ENCODE measurements at regions not wholly inside any gene's neighbourhood (a gene's known extent, or its start where the extent isn't known, plus 50 kb on each side); places are given as distances from the start of the nearest gene placed in this dataset.

DNA sequence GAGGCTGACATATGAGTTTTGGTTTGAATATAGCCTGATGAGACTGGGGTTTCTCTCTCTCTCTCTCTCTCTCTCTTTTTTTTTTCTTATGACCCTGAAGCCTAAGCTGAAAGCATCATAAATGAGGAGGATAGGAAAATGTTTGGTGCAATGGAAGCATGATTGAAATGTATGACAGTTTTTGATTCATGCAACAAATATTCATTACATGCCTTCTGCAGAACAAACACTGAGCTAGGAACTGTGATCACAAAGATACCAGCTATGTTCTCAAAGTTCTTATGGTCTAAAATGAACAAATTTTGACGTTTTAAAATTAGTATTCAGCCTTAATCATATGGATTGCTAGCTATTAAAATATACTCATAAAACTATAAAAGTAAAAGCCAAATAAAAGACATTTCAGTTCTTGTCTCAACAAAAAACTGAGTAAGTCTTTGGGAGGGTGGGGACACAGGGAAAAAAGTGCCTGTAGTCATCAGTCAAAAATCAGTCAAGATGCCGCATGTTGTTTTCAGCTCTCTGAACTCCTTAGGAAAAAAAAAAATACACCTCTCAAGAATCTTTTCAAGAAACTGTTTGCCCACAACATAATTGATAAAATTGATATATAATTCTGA lies 57.2 kb downstream of the NKX6-1 start:
- DNase-seq (ENCODE audit: low spot score), result no peak

GRCh38 chr4:84439996-84440395 lies 59.1 kb downstream of the NKX6-1 start:
- no peak for DNase-seq (ENCODE audit: low spot score)

GRCh38 chr4:84436812-84437211 lies 62.3 kb downstream of the NKX6-1 start:
- DNase-seq (ENCODE audit: low spot score), result no peak

GRCh38 chr4:84434344-84434743 lies 64.7 kb downstream of the NKX6-1 start:
- DNase-seq (ENCODE audit: low spot score), result no peak

DNA sequence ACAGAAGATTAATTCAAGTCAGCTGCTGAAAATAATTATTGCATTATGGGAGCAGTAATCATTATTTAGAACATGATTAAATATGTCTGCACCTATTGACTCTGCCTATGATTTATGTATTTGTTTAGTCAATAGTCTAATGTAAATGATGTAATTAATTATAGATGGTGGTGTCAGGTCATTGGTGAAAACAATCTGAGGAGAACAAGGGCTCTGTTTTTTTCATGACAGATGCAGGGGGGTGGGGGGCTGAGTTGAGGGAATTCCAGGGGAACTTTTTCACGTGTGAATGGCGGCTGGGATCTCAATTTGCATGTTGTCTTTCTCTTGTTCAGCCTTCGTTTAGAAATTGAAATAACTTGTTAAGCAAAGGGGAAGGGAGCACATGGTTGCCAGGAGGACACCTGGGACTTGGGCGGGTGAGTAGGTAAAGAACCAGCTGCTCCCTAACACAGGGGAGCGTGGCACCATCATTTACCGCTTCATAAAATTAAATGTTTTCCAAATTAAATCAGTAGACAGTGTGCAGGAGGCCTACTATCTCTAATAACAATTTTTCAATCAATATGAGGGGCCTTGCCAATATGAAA lies 65.4 kb downstream of the NKX6-1 start:
- no peak for DNase-seq (ENCODE audit: low spot score)

- DNase-seq (ENCODE audit: low spot score), result no peak
Measured at GRCh38 chr4:84432713-84433112, 66.4 kb downstream of the NKX6-1 start.

- no peak for DNase-seq (ENCODE audit: low spot score)
Measured at GRCh38 chr4:84420608-84421007, 78.5 kb downstream of the NKX6-1 start.

DNA sequence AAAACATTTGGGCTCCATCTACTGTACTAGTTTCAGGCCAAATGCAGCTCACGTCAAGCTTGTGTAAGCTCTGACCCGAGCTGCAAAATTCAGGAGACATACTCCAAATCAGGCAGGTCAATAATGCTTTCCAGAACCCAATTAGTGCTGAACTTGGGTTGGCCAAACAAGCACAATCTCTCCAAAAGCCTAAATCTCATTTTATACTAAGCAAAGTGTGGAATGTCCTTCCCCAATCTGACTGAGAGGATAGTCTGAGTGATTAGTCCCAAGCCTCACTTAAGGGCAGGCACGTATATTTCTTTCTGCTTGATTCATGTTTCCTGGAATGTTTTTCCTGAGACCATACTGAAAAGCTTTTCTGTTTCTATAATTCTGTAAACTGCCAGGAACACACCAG lies 79.9 kb downstream of the NKX6-1 start:
- no peak for DNase-seq (ENCODE audit: low spot score)

DNA sequence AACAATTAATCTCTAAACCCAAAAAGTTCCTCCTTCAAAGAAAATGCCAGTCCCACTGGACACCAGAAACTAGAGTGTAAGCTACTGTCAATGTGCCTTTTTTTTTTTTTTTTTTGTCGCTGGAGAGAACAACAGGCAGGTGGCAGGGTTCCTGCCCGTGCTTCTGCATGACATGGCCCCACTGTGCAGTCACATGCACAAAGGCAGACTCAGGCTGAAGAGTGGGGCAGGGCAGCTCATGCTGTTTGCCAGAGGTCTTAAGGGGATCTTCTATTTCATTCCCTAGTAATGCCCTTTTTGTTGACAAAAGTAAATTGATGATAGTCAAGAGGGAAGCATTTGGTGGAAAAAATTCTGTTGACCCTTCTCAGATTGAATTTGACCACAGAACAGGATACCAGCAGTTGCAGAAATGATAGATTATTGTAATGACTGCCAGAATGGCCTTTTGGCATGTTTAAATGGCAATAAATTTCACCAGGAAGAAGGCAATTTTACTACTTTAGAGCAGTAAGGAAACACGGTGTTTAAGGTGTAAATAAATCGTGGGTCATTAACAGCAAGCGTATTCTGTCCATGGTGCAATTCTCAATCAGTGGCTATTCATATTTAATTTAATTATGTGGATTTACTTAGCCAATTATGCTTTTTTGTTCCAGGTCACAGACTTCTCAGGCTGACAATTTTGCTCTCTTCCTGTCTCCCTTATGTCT lies 80.9 kb downstream of the NKX6-1 start:
- DNase-seq (ENCODE audit: low spot score), result no peak

DNA sequence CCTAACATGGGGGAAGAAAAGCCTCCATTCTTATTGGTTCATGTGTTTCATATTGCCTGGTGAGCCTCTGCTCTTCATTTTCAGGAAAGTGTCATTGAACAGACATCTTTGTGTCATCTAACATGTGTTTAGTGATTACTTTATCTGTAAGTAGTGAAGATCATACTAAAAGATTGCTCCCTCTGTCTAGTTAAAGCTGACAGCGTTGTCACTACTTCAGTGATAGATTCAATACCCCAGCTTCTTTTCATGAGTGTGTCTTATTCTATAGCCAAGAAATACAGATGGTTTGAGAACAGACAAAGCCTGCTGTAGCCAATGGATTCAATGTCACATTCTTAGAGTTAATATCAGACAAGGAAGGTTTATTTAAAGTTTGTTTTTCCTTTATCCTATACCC lies 85.1 kb downstream of the NKX6-1 start:
- no peak for DNase-seq (ENCODE audit: low spot score)

GRCh38 chr4:84413480-84413879 lies 85.6 kb downstream of the NKX6-1 start:
- DNase-seq (ENCODE audit: low spot score), result no peak

GRCh38 chr4:84412062-84412461 lies 87.0 kb downstream of the NKX6-1 start:
- no peak for DNase-seq (ENCODE audit: low spot score)

DNA sequence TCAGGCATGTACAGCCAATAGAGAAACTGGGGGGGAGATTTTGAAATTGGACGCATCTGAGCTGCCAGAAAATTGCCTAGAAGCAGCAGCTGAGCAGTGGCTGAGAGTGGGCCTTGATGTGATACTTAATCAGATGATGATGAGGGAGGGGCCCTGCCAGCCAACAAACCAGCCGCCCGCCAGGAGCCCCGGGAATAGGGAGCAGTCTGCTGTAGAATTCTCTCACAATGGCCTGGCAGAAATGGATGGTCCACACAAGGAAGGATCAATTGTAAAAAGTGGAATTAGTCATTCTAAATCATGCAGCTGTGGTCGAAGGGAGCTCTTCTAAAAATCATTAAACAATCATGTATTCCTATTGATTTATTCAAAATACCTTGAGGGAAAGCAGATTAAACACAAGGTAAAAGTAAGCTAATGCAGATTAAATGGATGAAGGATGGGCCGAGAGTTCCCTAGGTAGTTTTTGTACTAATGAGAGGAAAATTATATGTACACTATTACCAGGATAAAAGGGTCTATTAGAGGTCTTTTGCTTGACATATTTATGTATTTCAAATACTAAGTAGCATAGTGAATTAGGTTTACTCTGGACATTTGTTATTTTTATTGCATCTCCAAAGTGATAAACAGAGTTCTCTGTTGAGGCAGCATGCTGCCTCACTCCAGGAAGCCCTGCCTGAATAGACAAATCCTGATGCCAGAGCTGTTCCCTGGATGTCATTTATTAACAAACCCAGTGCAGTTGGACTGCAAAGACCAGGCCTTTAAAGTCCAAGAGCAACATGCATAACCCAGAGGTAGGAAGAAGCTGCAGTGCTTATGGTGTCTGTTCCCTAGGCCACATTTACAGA lies 91.3 kb downstream of the NKX6-1 start:
- DNase-seq (ENCODE audit: low spot score), result no peak

- no peak for DNase-seq (ENCODE audit: low spot score)
Measured at GRCh38 chr4:84403656-84404055, 95.4 kb downstream of the NKX6-1 start.

DNA sequence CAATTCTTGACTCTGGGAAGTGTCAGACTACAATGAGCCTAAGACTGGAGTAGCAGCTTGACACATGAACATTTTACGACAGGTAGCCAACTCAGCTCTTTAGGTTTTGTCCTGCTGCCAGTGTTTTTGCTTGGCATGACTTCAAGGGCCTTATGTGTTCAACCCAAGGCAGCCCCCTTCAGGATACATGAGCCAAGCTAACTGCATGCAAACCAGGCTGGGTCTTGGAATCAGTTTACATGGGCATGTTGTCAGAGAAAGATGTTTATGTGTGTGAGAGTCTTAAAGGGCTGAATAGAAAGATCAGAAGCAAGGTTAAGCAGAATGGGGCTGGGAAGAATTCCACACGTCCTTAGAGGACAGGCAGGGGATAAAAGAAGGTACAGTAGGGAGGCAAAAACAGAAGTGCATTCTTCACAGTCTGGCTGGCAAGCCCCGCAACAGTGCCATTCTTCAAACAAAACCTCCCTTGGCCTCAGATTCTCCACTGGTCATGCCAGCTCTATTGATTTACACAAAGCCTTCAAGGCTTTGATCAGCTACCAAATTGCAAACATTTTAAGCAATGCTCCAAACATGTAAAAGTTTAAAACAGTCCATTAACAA lies 97.3 kb downstream of the NKX6-1 start:
- no peak for DNase-seq (ENCODE audit: low spot score)

DNA sequence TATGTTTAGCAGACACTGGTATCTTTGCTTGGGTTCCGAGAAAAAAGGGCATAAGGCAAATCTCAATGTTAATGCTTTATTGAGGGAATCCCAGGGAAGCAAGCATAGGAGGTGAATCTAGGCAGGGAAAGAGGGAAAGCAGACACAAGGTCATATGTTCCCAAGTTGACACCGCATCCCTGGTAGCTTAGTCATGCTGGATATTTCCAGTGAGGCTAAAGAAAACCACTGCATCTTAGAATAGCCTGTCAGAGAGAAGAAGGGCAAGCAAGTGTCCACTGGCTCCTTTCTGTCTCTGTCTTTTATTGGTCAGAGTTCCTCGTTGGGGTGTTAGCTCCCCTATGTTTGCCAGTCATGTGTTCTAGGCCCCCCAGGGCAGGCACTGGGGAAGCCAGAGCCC lies 104.7 kb downstream of the NKX6-1 start:
- DNase-seq (ENCODE audit: low spot score), result no peak

DNA sequence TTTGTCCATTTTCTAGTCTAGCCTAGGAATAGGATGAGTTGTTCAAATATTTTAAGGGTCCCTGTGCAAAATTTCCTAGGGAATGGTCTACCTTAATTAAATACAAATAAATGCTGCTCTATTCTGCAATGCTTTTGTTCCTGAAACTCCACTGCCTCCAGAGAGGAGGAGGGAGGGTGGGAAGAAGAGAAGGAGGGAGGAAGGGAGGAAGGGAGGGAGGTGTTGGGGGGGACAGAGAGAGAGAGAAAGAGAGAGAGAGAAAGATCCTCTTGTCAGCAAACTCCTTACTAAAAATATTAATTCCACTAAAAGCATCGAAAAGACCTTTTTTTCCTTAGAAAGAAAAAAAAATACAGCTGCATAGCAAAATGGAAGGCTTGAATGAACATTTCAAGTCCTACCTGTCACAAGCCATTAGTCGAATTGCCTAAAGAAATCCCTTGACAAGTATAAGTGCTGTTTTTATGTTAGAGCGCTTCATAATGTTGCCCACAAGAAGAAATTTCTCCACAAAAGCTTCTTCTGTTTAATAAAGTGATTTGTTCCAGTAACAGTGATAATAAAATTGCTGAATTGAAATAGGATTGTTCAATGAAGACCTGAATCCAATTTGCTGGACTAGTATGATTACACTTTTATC lies 106.0 kb downstream of the NKX6-1 start:
- DNase-seq (ENCODE audit: low spot score), result no peak

GRCh38 chr4:84389406-84389805 lies 109.7 kb downstream of the NKX6-1 start:
- DNase-seq (ENCODE audit: low spot score), result no peak

DNA sequence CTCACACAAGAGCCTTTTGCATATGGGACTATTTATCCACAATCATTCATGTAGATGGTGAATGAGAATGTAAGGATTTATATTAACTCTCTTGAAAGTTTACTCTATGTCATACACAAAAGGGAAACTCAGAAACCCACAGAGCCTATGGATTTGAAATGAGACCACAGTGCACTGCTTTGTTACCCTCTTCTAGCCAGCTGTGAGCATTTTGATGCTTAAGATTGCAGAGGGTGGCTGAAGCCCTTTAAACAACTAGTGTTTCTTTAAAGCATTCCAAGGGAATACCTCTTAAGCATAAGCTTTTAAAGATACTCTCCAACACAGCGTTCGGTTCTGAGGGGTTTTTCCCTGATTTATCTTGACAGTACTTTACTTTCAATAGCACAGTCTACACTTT lies 113.9 kb downstream of the NKX6-1 start:
- DNase-seq (ENCODE audit: low spot score), result no peak

DNA sequence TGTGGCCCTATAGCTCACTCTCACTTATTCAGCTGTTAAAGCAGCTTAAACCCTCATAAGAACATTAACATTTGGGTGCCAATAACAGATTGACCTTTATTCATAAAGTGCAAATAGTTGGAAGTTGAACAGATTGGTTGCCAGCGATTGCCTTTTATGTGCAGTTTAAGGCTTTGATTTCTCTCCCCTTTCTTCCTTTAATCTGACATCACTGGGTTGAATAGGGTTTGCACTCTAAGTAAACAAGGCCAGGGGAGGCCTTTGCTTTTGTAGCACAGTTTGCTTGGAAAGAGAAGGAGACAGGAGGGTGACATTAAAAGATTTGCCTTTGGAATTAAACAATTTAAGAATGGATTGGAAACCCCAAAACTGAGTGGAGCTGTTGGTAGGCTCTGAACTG lies 114.3 kb downstream of the NKX6-1 start:
- no peak for DNase-seq (ENCODE audit: low spot score)

GRCh38 chr4:84381759-84382158 lies 117.3 kb downstream of the NKX6-1 start:
- DNase-seq (ENCODE audit: low spot score), result no peak

All from hematopoietic multipotent progenitor cell treated with erythropoietin and hydrocortisone succinate and interleukin-3 and kit ligand, for 17 days (in vitro differentiated cells).